Caki2 (cell line): ENCODE measurements at regions not wholly inside any gene's neighbourhood (a gene's known extent, or its start where the extent isn't known, plus 50 kb on each side); places are given as distances from the start of the nearest gene placed in this dataset.

Experiments
- DNase-seq: peaks from one replicate; pipeline ENCODE4 v3.0.0-alpha.2; 2015; ENCODE audit warnings: low read depth
- in situ Hi-C: cut with HindIII; loops from 2 replicates; pipeline ENCODE4 v1.10.0; 2016; ENCODE audit warnings: low sequenced_read_pairs, low pct_unique_long_range_greater_than_20kb, mixed read lengths

GRCh38 chr13:99808786-99809185, 162.8 kb downstream of the ZIC5 start:
- in situ Hi-C loops = no loop called here
- no peak for DNase-seq

GRCh38 chr13:99806671-99807070, 164.9 kb downstream of the ZIC5 start:
- no peak for DNase-seq
- in situ Hi-C loops = no loop called here

- in situ Hi-C loops = no loop called here
- DNase-seq = no peak
Measured at GRCh38 chr13:99805361-99805760, 166.2 kb downstream of the ZIC5 start.

- in situ Hi-C loops = no loop called here
- no peak for DNase-seq
Measured at GRCh38 chr13:99803141-99803540, 168.4 kb downstream of the ZIC5 start.

- in situ Hi-C loops = no loop called here
- DNase-seq = no peak
Measured at GRCh38 chr13:99802416-99802815, 169.2 kb downstream of the ZIC5 start.

GRCh38 chr13:99800951-99801350, 170.6 kb downstream of the ZIC5 start:
- DNase-seq = no peak
- in situ Hi-C loops = no loop called here

GRCh38 chr13:99800011-99800410, 171.6 kb downstream of the ZIC5 start:
- in situ Hi-C loops = no loop called here
- DNase-seq = no peak

- no peak for DNase-seq
- in situ Hi-C loops = no loop called here
Measured at GRCh38 chr13:99798756-99799155, 172.8 kb downstream of the ZIC5 start.

- no peak for DNase-seq
- in situ Hi-C loops = no loop called here
Measured at GRCh38 chr13:99797691-99798090, 173.9 kb downstream of the ZIC5 start.

- in situ Hi-C loops = no loop called here
- DNase-seq = peak; percentile 29
Measured at GRCh38 chr13:99796175-99796819, 175.3 kb downstream of the ZIC5 start.

GRCh38 chr13:99792079-99792921, 179.3 kb downstream of the ZIC5 start:
- in situ Hi-C loops = no loop called here
- DNase-seq = no peak

GRCh38 chr13:99782669-99783068, 188.9 kb downstream of the ZIC5 start:
- DNase-seq = no peak
- in situ Hi-C loops = no loop called here

GRCh38 chr13:99778500-99778899, 193.1 kb downstream of the ZIC5 start:
- no peak for DNase-seq
- in situ Hi-C loops = no loop called here

- in situ Hi-C loops = no loop called here
- DNase-seq = no peak
Measured at GRCh38 chr13:99777873-99778272, 193.7 kb downstream of the ZIC5 start.

- in situ Hi-C loops = no loop called here
- DNase-seq = no peak
Measured at GRCh38 chr13:99774644-99775043, 196.9 kb downstream of the ZIC5 start.

- in situ Hi-C loops = no loop called here
- no peak for DNase-seq
Measured at GRCh38 chr13:99768986-99769385, 202.6 kb downstream of the ZIC5 start.

GRCh38 chr13:99766641-99767045, 204.9 kb downstream of the ZIC5 start:
- in situ Hi-C loops = no loop called here
- DNase-seq = no peak

GRCh38 chr13:99765869-99766268, 205.7 kb downstream of the ZIC5 start:
- DNase-seq = no peak
- in situ Hi-C loops = no loop called here

GRCh38 chr13:99760456-99760855, 211.1 kb downstream of the ZIC5 start:
- in situ Hi-C loops = no loop called here
- DNase-seq = no peak

GRCh38 chr13:99759163-99759552, 212.4 kb downstream of the ZIC5 start:
- DNase-seq = no peak
- in situ Hi-C loops = no loop called here
